ENCODE measurements at regions not wholly inside any gene's neighbourhood (a gene's known extent, or its start where the extent isn't known, plus 50 kb on each side); places are given as distances from the start of the nearest gene placed in this dataset.

- no peak for TF ChIP-seq ILF3 (IDR thresholded peaks at IDR 0.05; ENCODE audit: borderline replicate concordance)
Observed at GRCh38 chr9:3087697-3088096, 243.8 kb upstream of the PUM3 start (continued).

DNA sequence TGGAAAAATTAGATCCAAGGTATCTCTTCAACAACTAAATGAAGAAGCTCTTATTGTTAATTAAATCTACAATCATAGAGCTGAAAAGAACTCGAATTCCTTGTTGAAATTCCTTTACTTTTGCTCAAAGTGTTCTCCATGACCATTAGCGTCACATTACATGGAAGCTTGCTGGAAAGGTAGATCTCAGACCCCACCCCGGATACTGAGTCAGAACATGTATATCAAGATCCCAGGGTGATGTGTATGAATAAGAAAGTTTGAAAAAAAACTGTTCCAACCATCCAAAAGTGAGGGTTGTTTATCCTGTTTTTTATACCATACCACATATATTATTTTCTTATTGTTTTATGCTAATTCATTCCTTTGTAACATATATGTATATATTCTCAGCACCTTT lies 237.1 kb upstream of the PUM3 start:
- Histone ChIP-seq H3K4me3 (no peak overlapping the region), H3K4me1 (replicated peaks in 1 of 2; ENCODE audit: control insufficient read depth in 2 of 2, insufficient read depth in 2 of 2, low read length in 2 of 2) (no peaks in the 10 kb centered on the region), H2AFZ (ENCODE audit: low read depth, low read length) (no peak overlapping the region), H3K9me3 (replicated peaks; ENCODE audit: control insufficient read depth, insufficient read depth, low read depth, low read length) (no peaks in the 10 kb centered on the region), H3K79me2 (ENCODE audit: control insufficient read depth, insufficient read depth, low read length) (no peaks in the 10 kb centered on the region), H3K27ac (ENCODE audit: extremely low read depth, low read depth, low read length) (no peak overlapping the region), H3K9ac (ENCODE audit: insufficient read depth in 1 of 2, low read depth in 2 of 2, low read length in 2 of 2) (no peak overlapping the region), H3K4me2 (ENCODE audit: insufficient read depth, low read length) (no peak overlapping the region), H4K20me1 (replicated peaks; ENCODE audit: control insufficient read depth, insufficient read depth, low read length) (no peaks in the 10 kb centered on the region), H3K36me3 (ENCODE audit: control insufficient read depth, insufficient read depth, low read length) (no peaks in the 10 kb centered on the region), H3K9me1 (ENCODE audit: control insufficient read depth, insufficient read depth, low read length) (no peaks in the 10 kb centered on the region), H3K27me3 (ENCODE audit: control insufficient read depth in 2 of 2, insufficient read depth in 2 of 2, low read length in 2 of 2) (no peaks in the 10 kb centered on the region)
- TF ChIP-seq SMARCA5 (IDR thresholded peaks at IDR 0.05) (no peak), ETV6 (IDR thresholded peaks at IDR 0.05; ENCODE audit: borderline replicate concordance in 1 of 2, low read depth in 2 of 2, low read length in 1 of 2) (no peak), ETV6 (CRISPR knock-in tag; IDR thresholded peaks at IDR 0.05; ENCODE audit: borderline replicate concordance) (no peak), CBX5 (IDR thresholded peaks at IDR 0.05; ENCODE audit: borderline replicate concordance, low read depth) (no peak), TSHZ1 (CRISPR knock-in tag; IDR thresholded peaks at IDR 0.05) (no peak)
- POLR2A ChIA-PET: no interaction called here
- no TSS peak for BruUV-seq (replicated peaks)
- in situ Hi-C loops (cut with MboI): no loop called here
- intact Hi-C loops (cut with micrococcal nuclease): no loop called here
- FAIRE-seq: no peak
- CTCF ChIA-PET (ENCODE audit: low intra/inter-chr PET ratio): no interaction called here
- 0% methylated on average over 3 of the region's 3 CpGs for WGBS (ENCODE audit: insufficient coverage, low coverage, missing lambda C conversion rate)
- no peak for DNase-seq (ENCODE audit: extremely low read depth in 1 of 4, low spot score in 3 of 4)
- no peak for ATAC-seq

Measured in K562 (cell line).